22Rv1 (cell line): ENCODE measurements at regions not wholly inside any gene's neighbourhood (a gene's known extent, or its start where the extent isn't known, plus 50 kb on each side); places are given as distances from the start of the nearest gene placed in this dataset.

Source experiments
- H3K27ac ChIP-seq: fragments of 450-650 bp; 2 replicates; pipeline ENCODE4 v1.5.1; 2017
- CTCF ChIP-seq: fragments of 450-650 bp; IDR thresholded peaks from 2 replicates; pipeline ENCODE4 v1.5.1; 2017; ENCODE audit warnings: mild to moderate bottlenecking
- ZFX ChIP-seq: fragments of 450-650 bp; IDR thresholded peaks from 2 replicates; pipeline ENCODE4 v1.6.1; 2017; ENCODE audit warnings: antibody characterized with exemption, borderline replicate concordance

- H3K27ac ChIP-seq = no peak overlapping the region
- TF ChIP-seq CTCF = no peak
- no peak for TF ChIP-seq ZFX
Observed at GRCh38 chr1:30183895-30184294, 539.5 kb downstream of the MATN1 start.

- TF ChIP-seq CTCF (no peak), ZFX (no peak)
- H3K27ac ChIP-seq = no peak overlapping the region
Observed at GRCh38 chr1:30183006-30183405, 540.4 kb downstream of the MATN1 start.

- no peak overlapping the region for H3K27ac ChIP-seq
- TF ChIP-seq ZFX = no peak
- TF ChIP-seq CTCF = no peak
Observed at GRCh38 chr1:30179942-30180543, 543.3 kb downstream of the MATN1 start.

DNA sequence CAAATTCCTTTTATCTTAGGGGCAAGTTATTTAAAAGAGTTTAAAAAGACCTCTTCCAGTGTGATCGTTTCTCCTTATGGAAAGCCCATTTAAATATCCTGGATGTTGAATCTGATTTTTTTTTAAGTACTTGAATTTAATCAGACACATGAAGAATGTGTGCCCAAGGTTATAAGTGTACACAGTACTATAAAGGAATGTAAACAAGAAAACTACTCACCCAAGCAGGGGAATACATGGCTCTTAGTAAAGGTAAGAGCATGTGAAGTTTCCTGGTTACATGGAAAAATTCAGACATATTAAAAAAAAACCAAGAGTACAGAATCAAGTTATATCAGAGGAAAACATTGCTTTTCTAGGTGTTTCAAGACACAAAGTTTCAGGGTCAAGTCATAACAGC is 546.9 kb downstream of the MATN1 start:
- no peak overlapping the region for H3K27ac ChIP-seq
- TF ChIP-seq CTCF (no peak), ZFX (no peak)

GRCh38 chr1:30174499-30174898 is 548.9 kb downstream of the MATN1 start:
- H3K27ac ChIP-seq = no peak overlapping the region
- TF ChIP-seq CTCF (no peak), ZFX (no peak)

DNA sequence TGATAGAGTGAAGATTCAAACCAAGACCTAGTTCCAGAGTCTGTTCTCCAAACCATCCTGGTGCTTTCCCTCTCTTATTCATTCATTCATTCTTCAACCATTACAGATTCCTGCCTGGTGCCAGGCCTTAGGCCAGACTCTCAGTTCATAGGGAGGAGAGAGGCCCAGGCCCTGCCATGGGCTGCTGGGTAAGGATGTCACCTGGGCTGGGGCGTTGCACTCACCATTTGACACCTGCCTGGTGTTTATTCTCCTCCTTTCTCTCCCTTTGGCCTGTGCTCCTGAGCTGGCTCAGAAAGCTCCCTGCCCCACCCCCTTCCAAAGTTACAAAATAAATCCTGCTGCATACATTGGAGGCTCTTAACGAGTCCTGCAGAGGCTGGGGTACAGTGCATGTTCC is 549.8 kb downstream of the MATN1 start:
- TF ChIP-seq ZFX (no peak), CTCF (no peak)
- H3K27ac ChIP-seq = no peak overlapping the region

DNA sequence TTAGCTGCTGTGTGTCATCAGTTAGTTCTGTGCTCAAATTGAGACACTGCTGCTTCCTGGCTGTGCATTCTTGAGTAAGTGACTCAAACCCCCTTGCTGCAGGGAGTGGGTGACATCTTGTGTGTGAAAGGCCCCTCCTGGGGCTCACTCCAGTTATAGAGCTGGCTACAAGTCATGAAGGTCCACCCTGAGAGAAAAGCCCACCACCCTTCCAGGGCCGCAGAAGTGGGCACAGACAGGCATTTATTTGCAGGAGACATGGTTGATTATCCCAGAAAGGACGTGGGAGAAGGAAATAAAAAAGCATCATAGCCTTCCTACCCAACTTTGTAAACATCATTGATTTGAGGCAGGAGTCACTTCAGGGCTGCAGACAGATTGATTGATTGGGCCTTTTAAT is 550.6 kb downstream of the MATN1 start:
- H3K27ac ChIP-seq = no peak overlapping the region
- TF ChIP-seq ZFX = no peak
- no peak for TF ChIP-seq CTCF
